GM19372 (cell line): ENCODE measurements at regions not wholly inside any gene's neighbourhood (a gene's known extent, or its start where the extent isn't known, plus 50 kb on each side); places are given as distances from the start of the nearest gene placed in this dataset.
"Not testable (repeated sequence)": the region's sequence is repeated elsewhere in the genome, so short reads cannot be mapped to it uniquely, and the experiment has no call there.

Source experiments
- ATAC-seq: cut with Tn5 transposase; IDR thresholded peaks from one replicate; pipeline ENCODE4 v1.9.1; 2021; ENCODE audit warnings: mild to moderate bottlenecking, low read depth, moderate library complexity; ENCODE audit not compliant: unreplicated experiment

DNA sequence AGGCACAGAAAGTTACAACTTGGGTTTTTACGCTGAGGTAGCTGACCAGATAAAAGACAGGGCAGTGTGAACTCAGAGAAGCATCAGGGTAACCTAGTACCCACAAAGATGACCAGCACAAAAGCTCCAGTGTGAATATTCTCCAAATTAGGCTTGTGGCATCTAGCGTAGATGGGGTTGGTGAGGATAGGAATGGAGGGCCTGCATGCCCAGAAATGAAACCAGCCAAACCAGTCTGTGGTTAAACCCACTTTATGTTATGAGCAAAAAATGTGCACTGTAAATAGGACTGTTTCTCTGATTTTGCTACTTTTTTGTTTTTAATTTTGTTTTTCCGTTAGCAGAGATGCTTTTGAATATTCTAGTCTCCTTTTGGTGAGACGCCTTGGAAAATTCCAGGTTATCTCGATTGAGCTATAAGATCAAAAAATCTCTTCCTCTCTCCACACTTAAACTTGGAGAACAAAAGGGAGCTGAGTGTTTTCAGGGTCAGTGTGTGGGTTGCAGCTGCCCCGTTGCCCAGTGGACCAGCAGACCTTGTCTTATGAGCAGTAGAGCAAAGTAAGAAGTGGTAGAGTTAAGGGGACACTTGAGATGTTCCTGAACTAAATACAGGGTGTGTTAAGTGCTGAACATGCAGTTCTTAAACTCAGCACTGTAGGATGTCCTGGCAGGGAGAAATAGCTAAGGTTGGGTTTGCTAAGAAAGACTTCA, 132.9 kb downstream of the C3orf38 start:
- ATAC-seq = no peak

DNA sequence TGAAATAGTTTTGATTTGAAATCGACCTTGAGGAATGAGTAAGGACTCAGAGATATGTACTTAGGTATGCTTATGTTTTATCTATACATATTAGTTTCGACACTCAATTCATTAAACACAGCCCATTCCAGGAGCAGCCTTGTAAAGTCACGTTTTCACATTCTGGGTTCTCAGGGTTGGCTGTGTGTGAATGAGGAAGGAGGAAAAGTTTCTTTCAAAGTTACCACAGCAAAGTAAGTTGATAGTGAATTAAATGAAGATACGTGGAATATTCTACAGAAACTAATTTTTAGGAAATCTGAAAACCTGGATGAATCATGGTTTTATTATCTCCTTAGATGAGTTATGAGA, 133.5 kb downstream of the C3orf38 start:
- ATAC-seq = no peak

DNA sequence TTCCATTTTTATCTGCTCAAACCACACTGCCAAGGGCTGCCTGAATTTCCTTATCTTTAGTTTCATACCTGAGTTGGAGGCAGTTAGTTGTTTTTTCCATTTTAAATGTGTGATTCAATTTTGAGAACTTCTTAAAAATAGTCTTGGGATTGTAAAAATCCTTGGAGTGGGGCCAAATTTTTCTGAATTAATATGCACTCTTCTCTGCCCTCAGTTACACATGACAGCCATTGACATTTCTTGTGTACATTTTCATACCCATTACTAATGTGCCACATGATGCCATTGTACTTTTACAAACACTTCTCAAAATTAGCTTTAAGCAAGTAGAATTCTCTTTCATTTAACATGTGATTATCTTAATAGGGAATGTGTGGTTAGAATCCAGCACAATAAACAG, 141.7 kb downstream of the C3orf38 start:
- ATAC-seq = no peak

DNA sequence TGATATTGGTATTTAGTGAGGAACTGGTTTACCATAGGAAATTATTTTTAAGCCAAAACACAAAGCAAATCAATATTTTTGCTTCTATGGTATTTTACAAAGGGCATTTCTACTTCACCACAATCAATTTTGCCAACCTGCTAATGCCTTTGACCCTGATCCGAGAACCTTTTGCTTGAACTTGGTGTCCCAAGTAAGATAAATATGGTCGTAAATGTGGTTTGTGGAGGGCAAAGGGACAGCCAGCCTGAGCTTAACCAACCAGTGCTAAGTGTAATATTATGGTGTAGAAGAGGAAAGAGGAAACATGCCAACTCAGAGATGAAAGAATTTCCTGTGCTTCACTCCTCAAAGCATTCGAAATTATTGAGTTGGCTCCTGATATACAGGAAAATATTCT, 148.4 kb downstream of the C3orf38 start:
- no peak for ATAC-seq

DNA sequence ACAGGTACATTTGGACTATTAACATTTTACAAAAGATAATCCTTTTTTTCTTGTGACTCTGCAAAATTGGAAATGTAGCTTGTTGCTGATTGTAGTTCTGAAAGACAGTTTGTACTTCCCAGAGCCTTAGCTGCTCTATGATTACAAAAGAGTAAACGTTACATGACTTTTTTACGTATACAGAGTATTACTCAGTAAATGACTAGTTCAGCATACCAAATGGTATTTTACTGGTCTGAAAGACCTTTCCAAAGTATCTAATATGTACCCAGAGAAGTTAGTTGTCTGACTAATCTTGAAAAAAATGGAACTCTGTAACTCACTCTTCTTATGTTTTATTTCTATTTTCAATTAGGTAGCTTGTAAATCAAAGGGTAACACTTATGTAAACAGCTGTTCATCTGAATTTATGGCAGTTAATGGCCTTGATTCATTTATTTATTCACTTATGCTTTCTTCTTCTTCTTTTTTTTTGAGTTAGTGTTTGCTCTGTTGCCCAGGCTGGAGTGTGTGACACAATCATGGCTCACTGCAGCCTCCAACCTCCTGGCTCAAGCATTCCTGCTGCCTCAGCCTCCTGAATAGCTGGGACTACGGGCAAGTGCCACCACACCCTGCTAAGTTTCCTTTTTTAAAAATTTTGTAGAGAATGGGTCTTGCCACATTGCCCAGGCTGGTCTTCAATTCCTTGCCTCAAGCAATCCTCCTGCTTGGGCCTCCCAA, 151.7 kb downstream of the C3orf38 start:
- ATAC-seq = no peak

DNA sequence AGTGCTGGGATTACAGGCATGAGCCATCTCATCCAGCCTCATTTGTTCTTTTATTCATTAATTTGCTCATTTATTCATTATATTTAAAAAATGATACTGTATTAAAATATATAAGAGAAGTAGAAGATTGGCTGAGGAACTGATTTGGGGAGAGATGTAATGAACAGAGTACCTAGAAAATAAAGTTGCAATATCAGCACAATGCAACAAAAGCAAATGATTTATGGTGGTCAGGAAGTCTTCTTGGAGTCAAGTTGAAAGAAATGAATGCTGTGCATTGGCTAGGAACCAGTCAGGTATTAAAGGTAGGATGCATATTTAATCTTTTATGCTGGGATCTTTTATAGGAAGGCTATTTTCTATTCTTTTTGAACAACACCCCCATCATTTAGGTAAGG, 152.2 kb downstream of the C3orf38 start:
- no peak for ATAC-seq

DNA sequence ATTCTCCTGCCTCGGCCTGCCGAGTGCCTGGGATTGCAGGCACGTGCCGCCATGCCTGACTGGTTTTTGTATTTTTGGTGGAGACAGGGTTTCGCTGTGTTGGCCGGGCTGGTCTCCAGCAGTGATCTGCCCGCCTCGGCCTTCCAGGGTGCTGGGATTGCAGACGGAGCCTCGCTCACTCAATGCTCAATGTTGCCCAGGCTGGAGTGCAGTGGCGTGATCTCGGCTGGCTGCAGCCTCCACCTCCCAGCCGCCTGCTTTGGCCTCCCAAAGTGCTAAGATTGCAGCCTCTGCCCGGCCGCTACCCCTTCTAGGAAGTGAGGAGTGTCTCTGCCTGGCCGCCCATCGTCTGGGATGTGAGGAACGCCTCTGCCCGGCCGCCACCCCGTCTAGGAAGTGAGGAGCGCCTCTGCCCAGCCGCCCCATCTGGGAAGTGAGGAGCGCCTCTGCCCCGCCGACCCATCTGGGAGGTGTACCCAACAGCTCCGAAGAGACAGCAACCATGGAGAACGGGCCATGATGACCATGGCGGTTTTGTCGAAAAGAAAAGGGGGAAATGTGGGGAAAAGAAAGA, 153.7 kb downstream of the C3orf38 start:
- ATAC-seq = not testable (repeated sequence)

DNA sequence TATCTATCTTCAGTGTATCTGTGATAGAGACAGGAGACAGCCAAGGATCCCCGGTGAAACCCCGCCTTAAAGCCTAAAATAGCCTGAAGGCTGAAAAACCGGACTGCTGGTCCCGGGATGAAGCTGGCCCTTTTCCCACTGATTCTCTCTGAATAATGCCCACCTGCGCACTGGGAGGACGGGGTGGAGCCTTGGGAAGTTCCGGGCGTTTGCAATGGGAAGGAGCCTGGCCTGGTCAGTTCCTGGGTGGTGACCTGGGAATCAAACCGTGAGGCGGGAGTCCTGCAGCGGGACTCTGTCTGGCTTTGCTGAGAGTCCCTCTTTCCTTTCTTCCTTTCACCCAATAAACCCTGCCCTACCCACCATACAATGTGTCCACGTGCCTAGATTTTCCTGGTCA, 157.9 kb downstream of the C3orf38 start:
- no peak for ATAC-seq

DNA sequence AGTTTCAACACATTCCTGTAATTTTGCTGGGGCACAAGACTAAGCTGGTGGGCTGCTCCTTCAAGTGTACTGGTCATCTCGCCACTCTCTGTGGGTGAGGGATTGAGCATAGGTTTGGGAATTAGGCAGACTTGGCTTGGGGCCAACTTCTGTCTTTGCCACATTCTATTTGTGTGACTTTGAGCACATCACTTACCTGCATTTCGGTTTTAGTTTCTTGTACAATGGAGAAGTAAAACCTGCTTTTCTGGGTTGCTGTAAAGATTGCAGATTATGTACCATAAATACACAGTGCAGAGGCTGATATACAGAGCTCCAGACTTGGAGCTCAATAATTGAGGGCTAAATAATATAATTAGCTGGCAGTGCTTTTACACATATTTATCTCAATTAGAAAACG, 162.1 kb downstream of the C3orf38 start:
- no peak for ATAC-seq

DNA sequence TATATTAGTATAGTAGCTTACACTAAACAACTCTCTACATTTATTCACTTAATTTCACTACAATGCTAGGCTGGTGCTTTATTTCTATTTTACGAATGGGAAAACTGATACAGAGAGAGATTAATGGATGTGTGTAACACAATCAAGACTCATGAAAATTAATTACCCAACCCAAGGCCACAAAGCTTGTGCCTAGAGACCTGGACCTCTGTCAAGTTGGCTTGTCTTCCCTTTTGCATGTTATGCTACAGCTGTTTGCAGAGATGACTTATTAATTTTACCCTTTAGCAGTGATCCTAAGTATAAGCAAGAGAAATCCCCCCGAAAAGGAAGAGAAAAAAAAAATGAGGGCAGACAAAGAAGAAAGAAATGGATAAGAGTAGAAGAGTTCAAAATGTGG, 162.5 kb downstream of the C3orf38 start:
- no peak for ATAC-seq

DNA sequence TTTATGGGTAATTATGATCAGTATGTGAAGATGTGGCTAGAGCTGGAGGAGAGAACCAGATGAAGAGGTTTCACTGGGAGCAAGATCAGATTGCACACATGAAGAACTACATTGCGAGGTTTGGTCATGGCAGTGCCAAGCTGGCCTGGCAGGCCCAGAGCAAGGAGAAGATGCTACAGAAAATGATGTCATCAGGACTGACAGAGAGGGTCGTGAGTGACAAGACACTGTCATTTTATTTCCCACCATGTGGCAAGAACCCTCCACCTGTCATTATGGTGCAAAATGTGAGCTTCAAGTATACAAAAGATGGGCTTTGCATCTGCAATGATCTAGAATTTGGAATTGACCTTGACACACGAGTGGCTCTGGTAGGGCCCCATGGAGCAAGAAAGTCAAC, 168.3 kb downstream of the C3orf38 start:
- no peak for ATAC-seq

DNA sequence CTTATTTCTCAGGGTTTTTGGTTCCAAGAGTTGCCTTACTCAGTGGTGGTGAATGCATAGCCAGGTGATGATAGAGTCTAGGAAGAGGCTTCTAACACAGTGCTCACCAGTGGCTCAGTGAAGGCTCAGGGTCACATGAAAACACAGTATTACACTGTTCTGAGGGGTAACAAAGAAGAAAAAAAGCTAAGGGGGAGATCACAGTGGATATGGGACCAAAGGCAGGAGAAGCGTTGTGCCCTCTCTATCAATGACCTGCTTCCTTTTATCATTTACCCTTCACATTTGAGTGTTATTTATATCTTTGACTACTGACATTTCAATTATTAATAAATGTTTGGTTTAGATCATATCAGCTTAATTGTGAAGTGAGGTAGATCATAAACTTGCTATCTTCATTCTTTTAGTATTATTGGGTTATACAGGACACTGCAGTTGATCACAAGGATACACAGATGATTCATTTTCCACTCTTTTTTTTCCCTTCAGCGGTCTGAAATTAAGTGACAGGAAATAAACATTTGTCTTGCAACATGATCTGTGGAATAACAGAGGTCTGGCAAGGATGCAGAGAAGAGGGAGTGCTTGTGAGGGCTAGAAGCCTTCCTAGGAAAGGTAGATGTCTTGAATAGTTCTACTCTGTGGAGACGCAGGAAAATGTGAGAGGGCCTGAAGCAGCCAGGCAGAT, 171.7 kb downstream of the C3orf38 start:
- no peak for ATAC-seq

DNA sequence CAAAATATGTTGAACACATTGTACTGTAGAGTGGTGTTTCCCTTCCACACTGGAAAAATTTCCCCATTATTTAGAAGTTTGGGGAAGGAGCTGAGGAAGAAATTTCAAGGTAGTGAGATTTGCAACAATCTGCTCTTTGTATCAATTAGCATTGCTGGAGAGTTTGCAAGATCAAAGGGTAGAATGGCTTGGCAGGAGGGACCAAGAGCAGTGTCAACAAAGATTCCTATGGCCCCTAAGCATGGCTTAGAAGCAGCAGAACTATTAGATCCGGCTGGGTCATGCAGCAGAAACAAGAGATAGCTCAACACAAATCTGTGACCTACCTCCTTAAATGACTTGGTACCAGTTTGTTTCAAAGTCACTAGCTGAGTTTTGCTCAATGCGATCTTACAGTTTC, 175.0 kb downstream of the C3orf38 start:
- no peak for ATAC-seq

DNA sequence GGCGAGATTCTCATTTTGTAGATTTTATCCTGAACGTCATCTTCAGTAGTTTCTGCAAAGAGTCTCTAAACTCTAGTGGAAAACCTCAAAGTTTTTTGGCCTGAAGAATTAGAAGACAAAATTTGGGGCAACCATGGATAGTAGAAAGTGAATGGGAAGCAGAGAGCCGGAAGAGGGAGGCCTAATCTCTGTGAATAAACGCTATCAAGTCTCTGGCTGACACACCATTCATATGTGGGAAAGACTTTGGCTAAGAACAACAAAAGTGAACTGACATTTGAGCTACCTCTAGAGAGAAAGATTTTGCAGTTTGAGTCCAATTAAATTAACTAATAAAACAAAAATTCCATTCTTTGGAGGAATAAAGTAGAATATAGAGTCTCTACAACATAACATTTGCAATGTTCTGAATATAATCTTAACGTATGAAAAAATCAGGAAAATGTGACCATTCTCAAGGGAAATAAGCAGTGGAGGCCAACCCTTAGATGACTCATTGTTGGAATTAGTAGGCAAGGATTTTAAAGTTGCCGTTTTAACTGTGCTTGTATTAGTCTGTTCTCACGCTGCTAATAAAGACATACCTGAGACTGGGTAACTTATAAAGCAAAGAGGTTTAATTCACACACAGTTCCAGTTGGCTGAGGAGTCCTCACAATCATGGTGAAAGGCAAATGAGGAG, 184.6 kb downstream of the C3orf38 start:
- no peak for ATAC-seq

DNA sequence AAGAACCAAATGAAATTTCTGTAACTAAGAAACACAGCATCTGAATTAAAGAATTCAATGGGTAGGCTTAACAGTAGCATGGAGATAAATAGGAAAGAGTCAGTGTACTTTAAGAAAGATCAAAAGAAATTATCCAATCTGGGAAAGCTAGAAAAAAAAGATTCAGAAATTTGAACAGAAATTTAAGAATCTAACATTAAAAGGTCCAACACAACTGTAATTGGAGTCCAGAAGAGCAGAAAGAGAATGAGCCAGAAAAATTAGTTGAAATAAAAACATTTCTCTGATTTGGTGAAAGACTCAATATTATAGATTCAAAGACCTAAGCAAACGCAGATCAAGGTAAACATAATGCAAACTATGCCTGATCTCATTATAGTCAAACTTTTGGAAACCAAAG, 187.1 kb downstream of the C3orf38 start:
- no peak for ATAC-seq

DNA sequence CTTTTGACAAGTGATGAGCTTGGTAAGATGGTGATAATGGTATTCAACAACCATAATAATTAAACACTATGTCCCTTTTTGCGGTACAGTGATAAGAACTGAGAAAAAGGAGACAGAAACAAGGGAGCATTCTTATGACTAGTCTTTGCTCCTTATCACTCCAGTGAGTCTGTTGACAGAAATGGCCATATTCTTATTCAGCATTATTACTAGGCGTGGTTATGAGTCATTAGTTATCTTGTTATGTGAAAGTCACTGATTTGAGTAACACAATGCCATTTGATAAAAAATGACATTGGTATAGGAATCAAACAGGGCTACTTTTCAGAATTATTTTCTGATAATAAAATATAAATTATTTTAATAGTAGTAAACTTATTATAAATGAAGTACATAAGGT, 193.5 kb downstream of the C3orf38 start:
- no peak for ATAC-seq

DNA sequence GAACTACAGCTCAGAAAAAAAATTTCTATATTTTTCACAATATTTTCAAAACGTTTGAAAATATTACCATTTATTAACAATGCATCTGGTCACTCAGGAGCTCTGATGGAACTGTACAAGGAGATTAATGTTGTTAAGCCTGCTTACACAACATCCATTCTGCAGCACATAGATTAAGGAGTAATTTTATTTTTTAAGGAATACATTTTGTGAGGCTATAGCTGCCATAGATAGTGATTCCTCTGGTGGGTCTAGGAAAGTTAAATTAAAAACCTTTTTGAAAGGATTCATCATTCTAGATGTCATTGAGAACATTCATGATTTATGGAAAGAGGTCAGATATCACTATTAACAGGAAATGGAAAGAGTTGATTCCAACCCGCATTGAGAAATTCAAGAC, 196.9 kb downstream of the C3orf38 start:
- ATAC-seq = no peak

DNA sequence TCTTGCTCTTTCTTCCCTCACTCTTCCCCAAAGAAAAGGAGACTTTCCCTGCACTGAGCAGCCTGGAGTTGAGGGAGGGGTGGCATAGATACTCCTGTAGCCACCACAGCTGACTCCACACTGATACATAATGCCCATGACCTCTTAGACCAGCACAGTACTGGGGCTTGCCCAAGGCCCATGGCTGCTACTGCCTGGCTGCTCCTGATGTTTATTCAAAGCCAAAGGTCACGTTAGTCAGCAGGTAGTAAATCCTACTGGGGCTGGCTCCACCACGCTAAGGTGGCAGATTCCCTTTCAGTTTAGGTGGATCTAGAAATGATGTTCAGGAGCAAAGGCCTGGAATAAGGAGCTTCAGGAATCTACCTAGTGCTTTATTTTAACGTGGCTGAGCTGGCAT, 212.7 kb downstream of the C3orf38 start:
- no peak for ATAC-seq

DNA sequence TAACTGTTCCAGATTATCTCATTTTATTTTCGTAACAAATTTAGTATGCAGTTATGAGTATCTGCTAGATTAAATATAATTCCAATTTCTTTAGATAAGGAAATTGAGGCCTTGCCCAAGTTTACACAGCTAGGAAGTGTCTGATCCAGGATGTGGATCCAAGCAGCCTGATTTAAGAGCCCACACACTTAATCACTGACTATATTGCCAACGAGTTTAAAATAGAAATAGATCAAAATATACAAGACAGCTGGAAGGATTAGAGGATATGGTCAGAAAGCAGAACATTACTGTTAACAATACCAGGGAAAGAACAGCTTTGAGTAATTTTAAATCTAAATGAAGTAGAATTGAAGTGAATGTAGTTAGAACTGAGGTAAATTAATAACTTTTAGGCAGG, 215.2 kb downstream of the C3orf38 start:
- no peak for ATAC-seq

DNA sequence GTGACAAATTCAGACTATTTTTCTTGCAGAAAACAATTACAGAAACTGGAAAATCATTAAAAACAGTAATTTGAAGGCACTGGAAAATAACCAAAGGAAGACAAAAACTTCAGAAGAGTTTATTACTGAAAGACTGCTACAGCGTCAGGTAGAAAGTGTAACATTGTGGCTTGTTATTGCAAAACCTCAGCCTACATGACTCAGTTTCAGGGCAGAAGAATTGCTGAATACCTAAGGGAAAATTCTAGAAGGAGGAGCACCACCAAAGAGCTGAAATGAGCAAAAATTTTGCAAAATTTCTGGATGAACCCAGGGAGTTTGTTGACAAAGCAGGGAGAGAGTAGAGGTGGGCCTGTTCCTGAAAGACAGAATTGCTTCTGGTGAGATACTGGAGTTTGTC, 219.6 kb downstream of the C3orf38 start:
- ATAC-seq = no peak

DNA sequence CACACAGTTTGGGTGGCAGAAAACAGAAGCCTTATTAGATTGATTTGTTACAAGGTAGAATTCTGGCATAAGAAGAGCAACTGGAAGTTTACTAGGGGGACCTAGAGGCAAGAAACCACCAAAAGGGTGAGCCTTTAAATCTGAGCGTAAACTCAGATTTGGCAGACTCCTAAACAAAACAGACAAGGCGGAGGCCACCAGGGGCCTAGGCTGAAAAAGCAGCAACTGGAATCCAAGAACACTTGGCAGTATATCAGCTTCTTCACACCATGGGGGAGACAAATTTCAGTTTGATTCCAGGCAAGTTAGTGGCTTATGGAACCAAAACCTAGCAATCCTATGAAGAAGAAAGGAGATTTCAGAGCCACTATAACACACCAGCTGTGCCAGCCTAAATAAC, 220.0 kb downstream of the C3orf38 start:
- no peak for ATAC-seq
